MM.1S (cell line): ENCODE measurements at regions not wholly inside any gene's neighbourhood (a gene's known extent, or its start where the extent isn't known, plus 50 kb on each side); places are given as distances from the start of the nearest gene placed in this dataset.

ENCODE experiments used
- DNase-seq: peaks from one replicate; pipeline ENCODE4 v3.0.0-alpha.2; 2015
- H2AFZ ChIP-seq: fragments of 300-600 bp; sonication (generic); 2 replicates; pipeline ENCODE4 v1.6.0; 2016; ENCODE audit warnings: antibody characterized with exemption, low read length
- H3F3A ChIP-seq: fragments of 300-600 bp; sonication (generic); 2 replicates; pipeline ENCODE4 v1.6.1; 2016; ENCODE audit warnings: mild to moderate bottlenecking, antibody characterized with exemption, low read length, moderate library complexity, mixed read lengths; ENCODE audit not compliant: insufficient read depth
- H3K27ac ChIP-seq: fragments of 300-600 bp; sonication (generic); 2 replicates; pipeline ENCODE4 v1.5.1; 2016; ENCODE audit warnings: mild to moderate bottlenecking, low read length
- H3K27me3 ChIP-seq: fragments of 300-600 bp; sonication (generic); replicated peaks from 2 replicates; pipeline ENCODE4 v1.6.0; 2016; ENCODE audit warnings: low read length; ENCODE audit not compliant: insufficient read depth
- H3K36me3 ChIP-seq: fragments of 300-600 bp; sonication (generic); replicated peaks from 2 replicates; pipeline ENCODE4 v1.6.1; 2016; ENCODE audit warnings: mild to moderate bottlenecking, low read length, mixed read lengths; ENCODE audit not compliant: insufficient read depth
- H3K4me1 ChIP-seq: fragments of 300-600 bp; sonication (generic); 2 replicates; pipeline ENCODE4 v1.6.1; 2016; ENCODE audit warnings: low read length, mixed read lengths
- H3K4me2 ChIP-seq: fragments of 300-600 bp; sonication (generic); 2 replicates; pipeline ENCODE4 v1.6.0; 2016; ENCODE audit warnings: low read depth, low read length
- H3K4me3 ChIP-seq: fragments of 300-600 bp; sonication (generic); 2 replicates; pipeline ENCODE4 v1.5.1; 2016; ENCODE audit warnings: low read length, mixed read lengths
- H3K79me2 ChIP-seq: fragments of 300-600 bp; sonication (generic); 2 replicates; pipeline ENCODE4 v1.6.1; 2016; ENCODE audit warnings: mixed run types, low read length, mixed read lengths
- H3K9ac ChIP-seq: fragments of 300-600 bp; sonication (generic); 2 replicates; pipeline ENCODE4 v1.6.1; 2016; ENCODE audit warnings: low read length, mixed read lengths
- H3K9me2 ChIP-seq: fragments of 300-600 bp; sonication (generic); replicated peaks from 2 replicates; pipeline ENCODE4 v1.6.1; 2016; ENCODE audit warnings: mild to moderate bottlenecking, low read length, mixed read lengths; ENCODE audit not compliant: insufficient read depth
- H3K9me3 ChIP-seq: fragments of 300-600 bp; sonication (generic); replicated peaks from 2 replicates; pipeline ENCODE4 v1.6.1; 2016; ENCODE audit warnings: mild to moderate bottlenecking, low read length, mixed read lengths; ENCODE audit not compliant: insufficient read depth
- H4K20me1 ChIP-seq: fragments of 300-600 bp; sonication (generic); 2 replicates; pipeline ENCODE4 v1.6.1; 2016; ENCODE audit warnings: mild to moderate bottlenecking, low read length, moderate library complexity, mixed read lengths; ENCODE audit not compliant: insufficient read depth
- CTCF ChIP-seq: fragments of 300-600 bp; sonication (generic); IDR thresholded peaks from 2 replicates; pipeline ENCODE4 v1.5.1; 2016; ENCODE audit warnings: antibody characterized with exemption, low read length, mixed read lengths
- EZH2 ChIP-seq: fragments of 300-600 bp; sonication (generic); optimal IDR thresholded peaks from 2 replicates; pipeline ENCODE3; 2017; ENCODE audit warnings: low read depth, mild to moderate bottlenecking, antibody characterized with exemption, low read length, mixed read lengths
- EZH2phosphoT487 ChIP-seq: fragments of 300-600 bp; sonication (generic); IDR thresholded peaks from 2 replicates; pipeline ENCODE4 v1.6.1; 2018; ENCODE audit warnings: antibody characterized with exemption, low read length

- Histone ChIP-seq H3K9me3 (no peaks in the 10 kb centered on the region), H3K9me2 (no peaks in the 10 kb centered on the region), H3K4me1 (no peaks in the 10 kb centered on the region), H3F3A (no peaks in the 10 kb centered on the region), H3K27ac (no peak overlapping the region), H3K36me3 (no peaks in the 10 kb centered on the region), H3K4me3 (no peak overlapping the region), H3K79me2 (no peaks in the 10 kb centered on the region), H3K9ac (no peak overlapping the region), H3K4me2 (no peak overlapping the region), H2AFZ (no peak overlapping the region), H4K20me1 (no peaks in the 10 kb centered on the region), H3K27me3 (no peaks in the 10 kb centered on the region)
- DNase-seq, result no peak
- TF ChIP-seq EZH2phosphoT487 (no peak), EZH2 (no peak), CTCF (no peak)
Observed at GRCh38 chr11:103582351-103582909, 454.0 kb upstream of the DDI1 start.

GRCh38 chr11:103584021-103584420 lies 452.4 kb upstream of the DDI1 start:
- no peaks in the 10 kb centered on the region for H3K79me2 ChIP-seq
- no peak for TF ChIP-seq EZH2phosphoT487
- TF ChIP-seq CTCF, result no peak
- no peak for TF ChIP-seq EZH2
- H3K27ac ChIP-seq, result no peak overlapping the region
- H3K4me3 ChIP-seq, result no peak overlapping the region
- H3K9me3 ChIP-seq, result no peaks in the 10 kb centered on the region
- no peaks in the 10 kb centered on the region for H3K9me2 ChIP-seq
- no peaks in the 10 kb centered on the region for H3K4me1 ChIP-seq
- no peak for DNase-seq
- H3F3A ChIP-seq, result no peaks in the 10 kb centered on the region
- no peaks in the 10 kb centered on the region for H3K36me3 ChIP-seq
- H3K4me2 ChIP-seq, result no peak overlapping the region
- no peaks in the 10 kb centered on the region for H3K27me3 ChIP-seq
- H4K20me1 ChIP-seq, result no peaks in the 10 kb centered on the region
- no peak overlapping the region for H3K9ac ChIP-seq
- no peak overlapping the region for H2AFZ ChIP-seq

GRCh38 chr11:103584720-103585119 lies 451.7 kb upstream of the DDI1 start:
- Histone ChIP-seq H2AFZ (no peak overlapping the region), H3K27ac (no peak overlapping the region), H3K9me3 (no peaks in the 10 kb centered on the region), H3K4me1 (no peaks in the 10 kb centered on the region), H3F3A (no peaks in the 10 kb centered on the region), H3K4me2 (no peak overlapping the region), H3K4me3 (no peak overlapping the region), H3K27me3 (no peaks in the 10 kb centered on the region), H3K9ac (no peak overlapping the region), H3K79me2 (no peaks in the 10 kb centered on the region), H3K36me3 (no peaks in the 10 kb centered on the region), H4K20me1 (no peaks in the 10 kb centered on the region), H3K9me2 (no peaks in the 10 kb centered on the region)
- no peak for DNase-seq
- TF ChIP-seq CTCF (no peak), EZH2phosphoT487 (no peak), EZH2 (no peak)
